Liver (tissue), 3 donors: ENCODE measurements at regions not wholly inside any gene's neighbourhood (a gene's known extent, or its start where the extent isn't known, plus 50 kb on each side); places are given as distances from the start of the nearest gene placed in this dataset.

ENCODE experiments used
- CTCF ChIP-seq: fragments of 150-350 bp; IDR thresholded peaks from 2 replicates; pipeline ENCODE4 v1.5.1; 2017; ENCODE audit warnings: improper control_type of control experiment, low read depth, low read length; ENCODE audit not compliant: missing input control
- GABPA ChIP-seq, 2 donors: IDR thresholded peaks in 1 of 2; conservative IDR thresholded peaks in 1 of 2; 2 replicates each; pipeline ENCODE4 v1.6.1; 2016; ENCODE audit warnings: antibody characterized with exemption in 2 of 2, mild to moderate bottlenecking in 1 of 2, moderate library complexity in 1 of 2
- JUND ChIP-seq, 2 donors: IDR thresholded peaks; 2 replicates each; pipeline ENCODE4 v1.6.1; 2016; ENCODE audit warnings: antibody characterized with exemption in 2 of 2
- REST ChIP-seq: IDR thresholded peaks from 2 replicates; pipeline ENCODE4 v1.6.1; 2016; ENCODE audit warnings: antibody characterized with exemption, mild to moderate bottlenecking
- YY1 ChIP-seq: IDR thresholded peaks from 2 replicates; pipeline ENCODE4 v1.6.1; 2016; ENCODE audit warnings: antibody characterized with exemption, mild to moderate bottlenecking
- donor health status: healthy.
- donor health status: healthy.

- TF ChIP-seq REST (no peak), JUND (IDR thresholded peaks at IDR 0.05) (no peak), CTCF (no peak), GABPA (IDR thresholded peaks at IDR 0.05 in 1 of 2, conservative IDR thresholded peaks at IDR 0.05 in 1 of 2) (no peak), YY1 (no peak)
Measured at GRCh38 chr15:38029736-38030135, 95.3 kb downstream of the TMCO5A start.
